SH-SY5Y (cell line): ENCODE measurements at regions not wholly inside any gene's neighbourhood (a gene's known extent, or its start where the extent isn't known, plus 50 kb on each side); places are given as distances from the start of the nearest gene placed in this dataset.

Source experiments
- GATA2 ChIP-seq: IDR thresholded peaks from 2 replicates; pipeline ENCODE4 v1.6.1; 2011; ENCODE audit warnings: mild to moderate bottlenecking, low read depth, low read length
- GATA3 ChIP-seq: IDR thresholded peaks from 2 replicates; pipeline ENCODE4 v1.6.1; 2011; ENCODE audit warnings: low read depth, mild to moderate bottlenecking, low read length, moderate library complexity

DNA sequence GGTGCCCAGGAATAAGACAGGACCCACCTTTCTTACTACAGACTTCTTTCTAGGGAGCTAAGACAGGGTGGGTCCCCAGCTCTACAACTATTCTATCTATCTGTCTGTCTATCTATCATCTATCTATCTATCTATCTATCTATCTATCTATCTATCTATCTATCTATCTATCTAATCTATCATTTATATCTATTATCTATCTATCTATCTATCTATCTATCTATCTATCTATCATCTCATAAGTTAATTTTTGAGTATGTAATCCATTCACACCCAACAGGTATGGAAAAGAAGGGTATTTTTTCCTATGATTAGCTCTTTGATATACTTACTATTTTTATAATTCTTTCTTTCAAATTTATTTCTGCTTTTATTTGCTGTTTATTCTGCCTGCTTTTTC, 55.9 kb downstream of the BAMBI start:
- no peak for TF ChIP-seq GATA3

DNA sequence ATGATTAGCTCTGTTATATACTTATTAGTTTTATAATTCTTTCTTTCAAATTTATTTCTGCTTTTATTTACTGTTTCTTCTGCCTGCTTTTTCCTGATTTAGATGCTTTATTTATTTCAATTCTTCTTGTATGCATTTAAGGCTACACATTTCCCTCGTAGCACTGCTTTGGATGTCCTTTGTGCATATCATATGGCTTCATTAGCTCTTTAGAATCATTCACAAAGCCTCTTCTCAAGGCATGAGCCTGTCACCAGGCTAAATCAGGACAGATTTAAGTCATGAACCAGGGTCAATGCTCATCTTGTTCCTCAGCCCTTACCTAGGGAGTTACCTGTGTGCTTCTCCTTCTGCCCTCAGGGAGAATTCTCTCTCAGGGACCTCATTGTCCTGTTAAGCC, 56.3 kb downstream of the BAMBI start:
- TF ChIP-seq GATA2 (no peak), GATA3 (no peak)

DNA sequence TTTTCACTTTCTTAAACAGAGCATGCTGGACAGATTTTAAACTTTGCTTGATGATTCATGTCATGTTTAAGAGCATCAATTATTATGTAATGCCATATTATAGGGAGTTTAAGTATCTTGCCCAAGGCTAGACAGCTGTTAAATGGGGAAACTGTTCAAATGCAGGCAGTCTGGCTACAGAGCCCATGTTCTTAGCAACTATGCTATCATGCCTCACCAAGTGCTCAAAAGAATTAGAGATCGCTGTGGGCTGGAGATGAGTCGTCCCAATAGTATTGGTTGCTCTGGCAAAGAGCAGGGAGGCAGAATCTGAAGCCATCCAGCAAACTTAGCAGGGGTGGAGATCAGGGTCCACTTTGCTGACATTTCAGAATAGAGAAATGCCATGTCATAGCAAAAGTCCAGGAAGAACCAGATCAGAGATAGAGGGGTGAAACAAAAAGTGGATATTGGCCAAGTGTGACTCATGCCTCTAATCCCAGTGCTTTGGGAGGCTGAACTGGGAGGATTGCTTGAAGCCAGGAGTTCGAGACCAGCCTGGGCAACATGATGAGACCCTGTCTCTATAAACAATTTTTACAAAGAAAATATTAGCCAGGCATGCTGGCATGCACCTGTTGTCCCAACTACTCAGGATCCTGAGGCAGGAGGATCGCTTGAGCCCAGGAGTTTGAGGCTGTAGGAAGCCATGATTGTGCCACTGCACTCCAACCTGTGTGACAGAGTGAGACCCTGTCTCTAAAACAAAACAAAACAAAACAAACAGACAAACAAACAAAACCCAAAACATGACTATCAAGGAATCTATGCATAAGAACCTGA, 57.8 kb downstream of the BAMBI start:
- TF ChIP-seq GATA2, result no peak
- no peak for TF ChIP-seq GATA3

DNA sequence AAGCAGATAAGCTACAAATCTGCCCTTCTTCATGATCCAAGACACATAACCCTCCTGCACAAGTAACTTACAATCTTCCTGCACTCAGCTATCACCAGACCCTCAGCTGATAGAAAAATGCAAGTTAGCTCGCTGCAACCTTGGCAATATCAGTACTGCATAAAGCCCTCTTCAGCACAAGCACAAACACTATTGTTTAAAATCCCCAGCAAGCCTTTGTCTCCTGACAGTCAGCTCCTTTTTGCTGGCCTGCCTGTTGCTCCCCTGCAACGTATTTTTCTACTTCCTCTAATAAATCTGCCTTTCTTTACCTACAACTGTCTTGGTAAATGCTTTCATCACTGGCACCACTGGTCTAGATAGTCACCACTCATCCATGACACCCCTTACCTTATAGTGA, 59.8 kb downstream of the BAMBI start:
- no peak for TF ChIP-seq GATA3
- TF ChIP-seq GATA2, result no peak

DNA sequence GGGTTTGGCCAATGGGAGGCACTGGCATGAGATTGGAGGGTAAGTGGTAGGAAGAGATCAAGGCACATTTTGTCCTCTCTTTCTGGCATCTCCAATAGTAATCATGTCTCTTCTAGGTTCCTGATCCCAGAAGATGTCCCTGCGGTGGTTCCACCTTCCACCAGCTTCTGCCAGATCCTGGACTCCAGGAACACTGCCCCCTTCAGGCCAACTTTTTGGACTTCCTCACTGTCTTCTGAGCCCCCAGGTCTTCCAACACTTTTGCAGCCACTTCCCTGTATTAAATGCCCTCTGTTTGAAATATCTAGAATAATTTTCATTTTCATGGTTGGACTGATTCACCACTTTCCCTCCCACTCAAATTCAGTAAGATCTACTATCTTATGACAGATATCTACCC, 60.9 kb downstream of the BAMBI start:
- TF ChIP-seq GATA3 (no peak), GATA2 (no peak)

DNA sequence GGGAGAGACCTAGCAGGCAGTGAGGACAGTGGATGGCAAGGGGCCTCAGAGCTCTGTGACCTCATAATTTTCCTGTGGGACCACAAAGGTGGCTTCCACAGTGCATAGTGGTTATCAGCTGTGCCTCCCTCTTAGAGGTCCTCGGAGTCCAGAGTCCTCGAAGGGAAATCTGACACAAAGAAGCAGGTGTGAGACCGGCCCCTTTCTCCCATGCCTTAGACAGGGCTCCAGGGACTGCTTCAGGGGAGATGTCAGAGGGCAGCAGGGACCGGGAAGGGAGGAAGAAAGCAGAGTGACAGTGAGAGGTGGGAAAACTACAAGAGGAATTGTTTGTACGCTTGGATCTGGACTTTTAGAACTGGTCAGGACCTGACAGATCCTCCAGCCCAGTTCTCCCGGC, 66.3 kb downstream of the BAMBI start:
- no peak for TF ChIP-seq GATA3
- no peak for TF ChIP-seq GATA2

DNA sequence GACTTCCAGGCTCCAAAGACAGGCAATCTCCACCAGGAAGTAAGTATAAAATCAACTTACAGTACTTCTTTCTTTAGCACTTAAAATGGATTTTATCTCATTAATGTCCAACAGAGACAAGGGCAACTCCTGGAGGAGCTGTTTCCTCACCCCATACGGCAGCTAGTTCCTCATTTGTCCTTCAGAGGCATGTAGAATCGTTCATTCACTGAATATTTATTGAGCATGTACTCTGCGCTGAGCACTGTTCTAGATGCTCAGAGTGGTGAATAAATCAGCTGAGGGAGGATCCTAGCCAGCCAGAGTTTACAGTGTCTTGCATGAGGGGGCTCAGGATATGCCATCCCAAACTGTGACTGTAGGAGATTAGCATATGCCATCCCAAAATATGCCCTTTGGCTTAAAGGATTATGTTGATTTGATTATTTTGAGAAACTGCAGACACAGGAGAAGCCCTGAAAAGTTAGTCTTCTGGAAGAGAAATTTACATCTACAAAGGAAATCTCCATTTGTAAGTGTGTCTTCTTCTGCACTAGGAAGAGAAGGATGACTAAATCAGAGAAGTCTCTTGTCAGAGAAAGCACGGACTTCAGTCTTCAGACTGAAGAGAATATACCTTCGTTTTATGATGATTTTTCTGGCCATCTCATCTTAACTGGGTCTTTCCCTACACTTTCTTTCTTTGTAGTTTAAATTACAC, 66.9 kb downstream of the BAMBI start:
- TF ChIP-seq GATA3 (no peak), GATA2 (no peak)

DNA sequence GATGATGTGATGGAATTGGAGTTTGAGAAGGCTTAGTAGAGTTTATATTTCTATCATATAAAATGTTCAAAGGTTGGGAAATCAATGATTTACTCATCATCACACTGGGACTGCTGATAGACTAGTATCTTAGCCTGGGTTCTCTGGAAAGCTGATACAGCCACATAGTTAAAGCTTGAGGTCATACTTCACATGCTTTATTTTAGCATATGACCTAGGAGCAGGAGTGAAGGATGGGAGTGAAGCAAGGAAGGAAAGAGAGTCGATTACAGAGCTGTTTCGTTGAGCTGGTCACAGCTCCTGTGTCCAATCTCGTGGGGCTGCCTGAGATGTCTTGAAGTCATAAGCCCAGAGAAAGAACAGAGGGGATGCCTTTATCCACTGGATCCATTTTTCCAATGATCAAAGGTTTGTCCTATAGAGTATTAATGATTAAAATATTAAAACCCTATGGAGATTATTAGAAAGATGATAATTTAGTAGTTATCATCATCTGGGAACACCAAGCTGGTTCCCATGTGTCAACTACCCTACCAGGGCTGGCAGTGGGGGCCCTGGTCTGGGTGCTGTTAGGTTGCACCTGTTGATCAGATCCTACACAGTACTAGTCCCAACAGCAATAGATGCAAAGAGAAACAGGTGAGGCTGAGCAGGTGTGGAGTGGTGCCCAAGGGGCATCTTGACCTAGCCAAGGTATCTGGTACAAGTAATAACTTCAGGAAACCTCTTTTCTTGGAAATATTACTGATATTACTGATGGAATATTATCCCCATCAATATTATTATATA, 77.8 kb downstream of the BAMBI start:
- TF ChIP-seq GATA3, result no peak
- no peak for TF ChIP-seq GATA2

DNA sequence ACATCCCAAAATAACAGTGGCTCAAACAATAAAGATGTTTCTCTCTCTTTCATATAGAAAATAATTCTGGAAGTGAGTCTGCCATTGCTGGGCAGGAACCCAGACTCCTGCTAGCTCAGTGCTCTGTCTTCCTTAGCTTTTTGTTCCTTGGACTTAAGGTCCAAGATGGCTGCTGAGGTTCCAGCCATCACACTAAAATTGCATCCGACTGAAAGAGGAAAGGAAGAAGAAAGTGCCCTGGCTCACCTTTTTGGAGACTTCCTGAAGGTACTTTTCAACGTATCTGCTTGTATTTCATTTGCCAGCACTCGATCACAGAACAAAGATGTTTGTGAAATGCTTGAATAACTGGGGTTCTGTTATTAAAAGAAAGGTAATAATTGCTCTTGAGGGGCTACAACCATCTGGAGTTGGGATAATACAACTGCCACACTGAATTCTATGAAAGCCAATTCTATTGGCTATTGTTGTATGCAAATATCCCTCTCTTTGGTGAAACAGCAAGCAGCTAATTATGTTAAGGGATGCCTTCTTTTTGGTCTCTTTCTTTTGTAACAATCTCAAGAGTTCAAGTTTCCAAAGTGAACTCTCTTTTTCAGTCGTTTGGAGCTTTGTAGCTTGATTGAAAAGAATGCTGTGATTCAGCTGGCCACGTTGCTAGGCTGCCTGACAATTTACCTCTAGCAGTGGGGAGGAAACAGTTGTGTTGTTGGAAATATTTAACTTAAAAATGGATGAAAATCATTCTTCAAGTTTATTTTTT, 83.9 kb downstream of the BAMBI start:
- TF ChIP-seq GATA3 (no peak), GATA2 (no peak)

DNA sequence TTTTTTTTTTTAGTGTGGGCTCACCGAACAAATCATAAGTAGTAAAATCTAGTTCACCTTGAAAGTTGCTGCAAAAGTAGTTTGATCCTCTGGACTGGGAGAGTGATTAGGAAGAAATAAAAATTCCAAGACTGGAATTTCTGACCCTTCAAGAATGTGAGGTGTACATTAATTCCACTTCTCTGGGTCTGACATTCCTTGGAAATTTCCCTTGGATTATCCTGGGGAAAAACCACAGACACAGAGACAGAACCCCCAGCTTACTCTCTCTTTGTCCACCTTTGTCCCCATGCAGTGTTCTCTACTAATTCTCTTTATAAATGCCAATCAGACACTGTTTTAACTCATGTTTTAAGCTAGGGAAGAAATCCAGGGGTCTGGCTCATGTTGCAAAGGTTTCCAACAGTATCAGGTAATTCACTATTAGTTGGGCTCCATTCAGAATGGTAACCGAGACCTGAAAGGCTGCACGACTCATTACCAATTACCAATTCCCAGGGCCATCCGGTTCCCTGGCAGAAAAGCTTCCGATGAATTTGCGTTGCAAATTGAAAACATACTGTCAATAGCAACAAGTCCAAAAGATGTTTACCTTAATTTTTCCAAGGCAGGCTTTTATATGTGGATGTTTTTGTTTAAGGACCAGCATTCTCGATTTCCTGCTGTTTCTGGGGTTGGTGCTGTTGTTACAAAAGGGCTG, 86.3 kb downstream of the BAMBI start:
- TF ChIP-seq GATA3 (no peak), GATA2 (no peak)

DNA sequence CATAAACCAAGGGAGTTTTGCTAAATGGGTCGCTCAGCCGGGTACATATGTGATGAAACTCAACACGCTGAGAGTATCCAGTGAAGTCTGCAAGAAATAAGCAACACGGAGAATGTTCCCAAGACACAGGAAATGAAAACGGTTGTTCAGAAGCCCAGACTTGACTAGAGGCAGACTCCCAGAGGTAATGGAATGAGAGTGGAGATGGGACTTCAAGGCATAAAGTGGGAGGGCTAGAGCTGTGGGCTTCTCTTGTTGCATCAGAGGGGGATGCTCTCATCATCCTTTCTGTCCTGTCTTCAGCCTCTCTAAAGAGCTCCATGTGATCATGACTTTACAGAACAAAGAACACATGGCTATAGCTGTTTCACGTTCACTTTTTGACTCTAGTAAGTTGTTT, 88.3 kb downstream of the BAMBI start:
- TF ChIP-seq GATA2 (no peak), GATA3 (no peak)

DNA sequence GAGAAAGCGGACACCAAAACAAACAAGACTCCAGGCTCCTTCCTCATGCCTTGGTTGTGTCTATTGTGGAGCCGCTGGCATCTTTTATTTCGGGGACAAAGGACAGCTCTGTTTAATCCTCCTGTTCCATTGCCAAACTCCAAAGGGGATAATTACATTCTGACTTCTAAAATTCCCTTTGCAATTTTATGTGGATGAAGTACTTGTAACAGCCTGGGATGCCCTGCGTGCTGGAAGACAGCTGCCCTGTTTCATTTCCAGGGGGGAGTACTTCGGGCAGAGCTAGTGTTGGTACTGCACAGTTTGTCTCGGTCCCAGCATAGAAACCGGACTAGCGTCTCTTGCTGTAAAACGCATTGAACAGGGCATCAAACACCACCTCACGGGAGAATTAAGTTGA, 90.9 kb downstream of the BAMBI start:
- TF ChIP-seq GATA3 (no peak), GATA2 (no peak)

DNA sequence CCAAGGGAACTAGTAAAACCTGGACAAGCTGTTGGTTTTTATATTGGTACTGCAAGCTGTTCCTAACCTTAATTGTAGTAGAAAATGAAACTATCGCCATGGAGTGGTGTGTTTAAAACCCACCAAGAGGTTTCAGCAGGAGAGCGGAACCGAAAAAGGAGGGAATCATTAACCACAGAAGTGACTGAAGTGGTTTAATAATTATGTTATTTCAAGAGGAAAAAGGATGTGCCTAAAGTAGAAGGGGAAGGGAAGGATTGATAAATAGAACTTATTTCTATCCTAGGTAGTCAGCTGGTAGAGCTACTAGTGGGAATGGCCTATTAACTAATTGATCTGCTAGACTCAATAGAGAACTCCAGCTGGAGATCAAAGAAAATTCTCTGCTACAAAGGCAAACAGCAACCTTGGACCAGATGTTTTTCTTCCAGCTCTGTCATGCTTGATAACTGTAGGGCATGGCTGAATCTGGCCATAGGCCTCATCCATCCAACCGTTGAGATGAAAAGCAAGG, 91.8 kb downstream of the BAMBI start:
- TF ChIP-seq GATA2 (no peak), GATA3 (no peak)
